ENCODE measurements at regions not wholly inside any gene's neighbourhood (a gene's known extent, or its start where the extent isn't known, plus 50 kb on each side); places are given as distances from the start of the nearest gene placed in this dataset.

DNA sequence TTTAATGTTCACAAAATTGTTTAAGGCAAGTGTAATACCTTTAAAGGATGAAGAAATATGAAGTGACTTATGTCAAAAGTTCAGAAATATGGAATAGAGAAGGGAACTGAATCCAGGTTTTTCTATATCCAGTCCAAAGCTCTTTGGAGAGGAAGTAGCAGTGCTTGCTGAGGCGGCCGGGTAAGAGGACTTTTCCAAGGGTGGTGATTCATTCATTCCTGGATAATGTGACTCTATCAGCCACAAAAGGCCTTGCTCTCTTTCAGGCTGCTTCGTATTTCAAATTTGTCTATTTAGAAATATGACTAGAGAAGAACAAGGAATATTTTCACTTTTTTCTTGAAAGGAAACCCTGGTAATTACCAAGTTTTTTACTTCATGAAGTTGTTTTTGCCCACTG lies 830.1 kb upstream of the ZEB2 start:
- TF ChIP-seq ZNF8 (CRISPR knock-in tag; IDR thresholded peaks at IDR 0.05): no peak
- TF ChIP-seq PPARA (CRISPR knock-in tag; IDR thresholded peaks at IDR 0.05; ENCODE audit: borderline replicate concordance): no peak
- no peak for TF ChIP-seq TCF4 (CRISPR knock-in tag; IDR thresholded peaks at IDR 0.05; ENCODE audit: borderline replicate concordance)
- ATAC-seq: peak; percentile 47; the same call in 1 of the 3 replicates

DNA sequence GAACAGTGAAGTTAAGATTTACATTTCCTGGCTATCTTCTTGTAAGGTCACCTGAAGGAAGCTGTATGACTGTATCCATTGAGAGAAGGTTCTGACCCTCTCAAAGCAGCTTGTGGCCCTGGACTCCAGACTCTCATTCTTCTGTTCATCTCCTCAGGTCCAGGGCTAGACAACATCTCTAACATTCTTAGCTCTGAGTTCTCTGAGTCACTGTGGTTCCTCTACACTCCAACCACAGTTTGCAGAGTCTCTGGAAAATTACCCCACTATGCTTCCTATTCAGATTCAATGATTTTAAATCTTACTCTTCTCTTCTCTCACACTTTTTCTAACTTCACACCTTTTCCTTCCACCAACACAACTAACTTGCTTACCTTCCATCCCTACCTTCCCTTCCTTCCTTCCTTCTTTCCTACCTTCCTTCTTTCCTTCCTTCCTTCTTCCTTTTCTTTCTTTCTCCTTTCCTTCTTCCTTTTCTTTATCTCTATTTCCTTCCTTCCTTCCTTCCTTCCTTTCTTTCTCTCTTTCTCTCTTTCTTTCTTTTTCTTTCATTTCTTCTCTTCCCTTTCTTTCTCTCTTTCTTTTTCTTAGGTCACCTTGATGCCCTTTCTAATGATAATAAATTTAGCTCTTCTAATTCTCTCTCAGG lies 824.3 kb upstream of the ZEB2 start:
- no peak for ATAC-seq
- TF ChIP-seq, protein P1, sequence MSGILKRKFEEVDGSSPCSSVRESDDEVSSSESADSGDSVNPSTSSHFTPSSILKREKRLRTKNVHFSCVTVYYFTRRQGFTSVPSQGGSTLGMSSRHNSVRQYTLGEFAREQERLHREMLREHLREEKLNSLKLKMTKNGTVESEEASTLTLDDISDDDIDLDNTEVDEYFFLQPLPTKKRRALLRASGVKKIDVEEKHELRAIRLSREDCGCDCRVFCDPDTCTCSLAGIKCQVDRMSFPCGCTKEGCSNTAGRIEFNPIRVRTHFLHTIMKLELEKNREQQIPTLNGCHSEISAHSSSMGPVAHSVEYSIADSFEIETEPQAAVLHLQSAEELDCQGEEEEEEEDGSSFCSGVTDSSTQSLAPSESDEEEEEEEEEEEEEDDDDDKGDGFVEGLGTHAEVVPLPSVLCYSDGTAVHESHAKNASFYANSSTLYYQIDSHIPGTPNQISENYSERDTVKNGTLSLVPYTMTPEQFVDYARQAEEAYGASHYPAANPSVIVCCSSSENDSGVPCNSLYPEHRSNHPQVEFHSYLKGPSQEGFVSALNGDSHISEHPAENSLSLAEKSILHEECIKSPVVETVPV (CRISPR knock-in tag; IDR thresholded peaks at IDR 0.05): no peak
- TF ChIP-seq ZC3H10 (CRISPR knock-in tag; IDR thresholded peaks at IDR 0.05) (no peak), ESRRG (CRISPR knock-in tag; IDR thresholded peaks at IDR 0.05) (no peak), ZNF70 (CRISPR knock-in tag; IDR thresholded peaks at IDR 0.05) (no peak), GLIS3 (CRISPR knock-in tag; IDR thresholded peaks at IDR 0.05) (no peak), CSDC2 (CRISPR knock-in tag; IDR thresholded peaks at IDR 0.05) (no peak), TCF4 (CRISPR knock-in tag; IDR thresholded peaks at IDR 0.05; ENCODE audit: borderline replicate concordance) (no peak), ZFP3 (CRISPR knock-in tag; IDR thresholded peaks at IDR 0.05) (no peak)
- TF ChIP-seq, protein P2, sequence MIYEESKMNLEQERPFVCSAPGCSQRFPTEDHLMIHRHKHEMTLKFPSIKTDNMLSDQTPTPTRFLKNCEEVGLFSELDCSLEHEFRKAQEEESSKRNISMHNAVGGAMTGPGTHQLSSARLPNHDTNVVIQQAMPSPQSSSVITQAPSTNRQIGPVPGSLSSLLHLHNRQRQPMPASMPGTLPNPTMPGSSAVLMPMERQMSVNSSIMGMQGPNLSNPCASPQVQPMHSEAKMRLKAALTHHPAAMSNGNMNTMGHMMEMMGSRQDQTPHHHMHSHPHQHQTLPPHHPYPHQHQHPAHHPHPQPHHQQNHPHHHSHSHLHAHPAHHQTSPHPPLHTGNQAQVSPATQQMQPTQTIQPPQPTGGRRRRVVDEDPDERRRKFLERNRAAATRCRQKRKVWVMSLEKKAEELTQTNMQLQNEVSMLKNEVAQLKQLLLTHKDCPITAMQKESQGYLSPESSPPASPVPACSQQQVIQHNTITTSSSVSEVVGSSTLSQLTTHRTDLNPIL (CRISPR knock-in tag; IDR thresholded peaks at IDR 0.05; ENCODE audit: low read depth): no peak

- TF ChIP-seq ZNF8 (CRISPR knock-in tag; IDR thresholded peaks at IDR 0.05) (no peak), ARNTL (CRISPR knock-in tag; IDR thresholded peaks at IDR 0.05; ENCODE audit: borderline replicate concordance, low read depth) (no peak), ZC3H10 (CRISPR knock-in tag; IDR thresholded peaks at IDR 0.05) (no peak), ZNF565 (CRISPR knock-in tag; conservative IDR thresholded peaks at IDR 0.05; ENCODE audit: low read depth) (no peak), TOX (CRISPR knock-in tag; IDR thresholded peaks at IDR 0.05; ENCODE audit: borderline replicate concordance) (no peak), ESRRG (CRISPR knock-in tag; IDR thresholded peaks at IDR 0.05) (no peak)
- TF ChIP-seq, protein P2 (CRISPR knock-in tag; IDR thresholded peaks at IDR 0.05; ENCODE audit: low read depth): no peak
- no peak for ATAC-seq
Measured at GRCh38 chr2:145343287-145343686, 823.4 kb upstream of the ZEB2 start.

DNA sequence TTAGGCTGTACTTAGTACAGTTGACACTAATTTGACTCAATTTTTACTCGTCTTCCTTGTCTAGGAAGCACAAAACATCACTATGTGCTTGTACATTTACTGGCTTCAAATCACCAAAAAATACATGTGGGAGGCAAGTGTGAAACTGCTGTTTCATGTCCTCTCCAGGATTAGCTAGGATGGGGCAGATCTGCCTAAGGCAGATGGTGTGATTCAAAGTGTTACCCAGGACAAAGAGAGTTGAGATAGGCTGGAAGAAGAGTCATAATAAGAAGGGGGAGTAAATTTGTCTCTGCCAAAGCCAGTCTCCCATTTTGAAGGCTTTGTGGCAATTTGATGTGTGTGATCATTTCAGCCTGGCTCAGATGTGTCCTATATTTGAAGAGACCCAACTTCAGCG lies 821.6 kb upstream of the ZEB2 start:
- no peak for TF ChIP-seq GLIS3 (CRISPR knock-in tag; IDR thresholded peaks at IDR 0.05)
- TF ChIP-seq, protein P3, sequence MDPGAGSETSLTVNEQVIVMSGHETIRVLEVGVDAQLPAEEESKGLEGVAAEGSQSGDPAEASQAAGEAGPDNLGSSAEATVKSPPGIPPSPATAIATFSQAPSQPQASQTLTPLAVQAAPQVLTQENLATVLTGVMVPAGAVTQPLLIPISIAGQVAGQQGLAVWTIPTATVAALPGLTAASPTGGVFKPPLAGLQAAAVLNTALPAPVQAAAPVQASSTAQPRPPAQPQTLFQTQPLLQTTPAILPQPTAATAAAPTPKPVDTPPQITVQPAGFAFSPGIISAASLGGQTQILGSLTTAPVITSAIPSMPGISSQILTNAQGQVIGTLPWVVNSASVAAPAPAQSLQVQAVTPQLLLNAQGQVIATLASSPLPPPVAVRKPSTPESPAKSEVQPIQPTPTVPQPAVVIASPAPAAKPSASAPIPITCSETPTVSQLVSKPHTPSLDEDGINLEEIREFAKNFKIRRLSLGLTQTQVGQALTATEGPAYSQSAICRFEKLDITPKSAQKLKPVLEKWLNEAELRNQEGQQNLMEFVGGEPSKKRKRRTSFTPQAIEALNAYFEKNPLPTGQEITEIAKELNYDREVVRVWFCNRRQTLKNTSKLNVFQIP (CRISPR knock-in tag; IDR thresholded peaks at IDR 0.05; ENCODE audit: borderline replicate concordance, low read depth): no peak
- TF ChIP-seq ZC3H10 (CRISPR knock-in tag; IDR thresholded peaks at IDR 0.05): no peak
- no peak for TF ChIP-seq TCF4 (CRISPR knock-in tag; IDR thresholded peaks at IDR 0.05; ENCODE audit: borderline replicate concordance)
- no peak for TF ChIP-seq ZNF8 (CRISPR knock-in tag; IDR thresholded peaks at IDR 0.05)
- TF ChIP-seq PPARA (CRISPR knock-in tag; IDR thresholded peaks at IDR 0.05; ENCODE audit: borderline replicate concordance): no peak
- no peak for TF ChIP-seq ZNF70 (CRISPR knock-in tag; IDR thresholded peaks at IDR 0.05)
- no peak for TF ChIP-seq TOX (CRISPR knock-in tag; IDR thresholded peaks at IDR 0.05; ENCODE audit: borderline replicate concordance)
- no peak for TF ChIP-seq OSR1 (CRISPR knock-in tag; IDR thresholded peaks at IDR 0.05)
- TF ChIP-seq, protein P1 (CRISPR knock-in tag; IDR thresholded peaks at IDR 0.05): no peak
- no peak for TF ChIP-seq ZFP30 (CRISPR knock-in tag; IDR thresholded peaks at IDR 0.05)
- no peak for TF ChIP-seq ESRRG (CRISPR knock-in tag; IDR thresholded peaks at IDR 0.05)
- no peak for TF ChIP-seq ARNTL (CRISPR knock-in tag; IDR thresholded peaks at IDR 0.05; ENCODE audit: borderline replicate concordance, low read depth)
- TF ChIP-seq PATZ1 (CRISPR knock-in tag; IDR thresholded peaks at IDR 0.05; ENCODE audit: borderline replicate concordance): no peak
- no peak for TF ChIP-seq ZFP3 (CRISPR knock-in tag; IDR thresholded peaks at IDR 0.05)
- ATAC-seq: no peak
